Effector memory CD8-positive, alpha-beta T cell (primary cell): ENCODE measurements at regions not wholly inside any gene's neighbourhood (a gene's known extent, or its start where the extent isn't known, plus 50 kb on each side); places are given as distances from the start of the nearest gene placed in this dataset.

ENCODE experiments used
- ATAC-seq: fragments of 150-1000 bp; cut with Tn5 transposase; replicated peaks from 2 replicates; pipeline ENCODE4 v1.10.0; 2021; ENCODE audit warnings: mild to moderate bottlenecking, moderate library complexity
- DNase-seq, 3 experiments: peaks; one replicate each; pipeline ENCODE4 v3.0.0; 2021
- H3K27ac Mint-ChIP-seq, 2 donors: one replicate each; pipeline ENCODE4 v1.8.0; 2022; ENCODE audit warnings: mild to moderate bottlenecking in 2 of 2, mixed read lengths in 2 of 2, moderate library complexity in 2 of 2
- H3K27me3 Mint-ChIP-seq, 2 donors: one replicate each; pipeline ENCODE4 v1.8.0; 2022; ENCODE audit warnings: mixed read lengths in 2 of 2
- H3K36me3 Mint-ChIP-seq: one replicate; pipeline ENCODE4 v1.8.0; 2022; ENCODE audit warnings: mild to moderate bottlenecking, moderate library complexity, mixed read lengths; ENCODE audit not compliant: insufficient read depth
- H3K4me1 Mint-ChIP-seq, 2 donors: one replicate each; pipeline ENCODE4 v1.8.0; 2022; ENCODE audit warnings: low read depth in 2 of 2, mixed read lengths in 2 of 2
- H3K4me3 Mint-ChIP-seq, 2 donors: one replicate each; pipeline ENCODE4 v1.8.0; 2022; ENCODE audit warnings: mild to moderate bottlenecking in 2 of 2, mixed read lengths in 2 of 2, moderate library complexity in 2 of 2
- H3K9me3 Mint-ChIP-seq, 2 donors: one replicate each; pipeline ENCODE4 v1.8.0; 2022; ENCODE audit warnings: mixed read lengths in 2 of 2

DNA sequence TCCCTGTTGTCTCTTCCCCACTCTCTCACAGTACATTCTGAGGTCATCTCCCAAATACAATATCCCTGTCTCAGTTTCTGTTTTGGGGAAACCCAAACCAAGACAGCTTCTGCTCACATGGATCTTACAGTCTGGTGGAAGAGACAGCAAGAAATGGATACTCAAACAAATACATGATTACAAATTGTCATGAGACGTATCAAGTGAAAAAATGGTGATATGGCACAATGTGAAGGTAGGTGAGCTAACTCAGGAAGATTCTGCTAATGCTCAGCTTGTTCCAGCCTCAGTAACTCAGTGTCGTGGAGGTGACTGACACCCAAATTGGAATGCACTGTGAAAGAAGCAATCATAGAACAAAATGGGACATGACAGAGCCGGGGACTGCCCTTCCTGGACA, 68.3 kb downstream of the CHST1 start:
- Mint-ChIP-seq H3K9me3 (no peaks in the 10 kb centered on the region), H3K36me3 (no peaks in the 10 kb centered on the region), H3K27ac (no peak overlapping the region), H3K4me3 (no peak overlapping the region), H3K27me3 (peaks cover 31 to 70% of the 10 kb centered on the region in 2 donors), H3K4me1 (no peaks in the 10 kb centered on the region)
- DNase-seq (no peak), ATAC-seq (no peak)

- Mint-ChIP-seq H3K4me1 (no peaks in the 10 kb centered on the region), H3K9me3 (no peaks in the 10 kb centered on the region), H3K27ac (no peak overlapping the region), H3K27me3 (peaks cover 27 to 75% of the 10 kb centered on the region in 2 donors), H3K4me3 (no peak overlapping the region), H3K36me3 (no peaks in the 10 kb centered on the region)
- ATAC-seq (no peak), DNase-seq (no peak)
Measured at GRCh38 chr11:45596571-45596970, 68.9 kb downstream of the CHST1 start.

- Mint-ChIP-seq H3K27ac (no peak overlapping the region), H3K36me3 (no peaks in the 10 kb centered on the region), H3K27me3 (peaks cover 29 to 83% of the 10 kb centered on the region in 2 donors), H3K9me3 (no peaks in the 10 kb centered on the region), H3K4me3 (no peak overlapping the region), H3K4me1 (no peaks in the 10 kb centered on the region)
- DNase-seq (no peak), ATAC-seq (no peak)
Measured at GRCh38 chr11:45593992-45594391, 71.4 kb downstream of the CHST1 start.

- peaks cover 36 to 79% of the 10 kb centered on the region in 2 donors for H3K27me3 Mint-ChIP-seq
- H3K36me3 Mint-ChIP-seq, result no peaks in the 10 kb centered on the region
- no peaks in the 10 kb centered on the region for H3K9me3 Mint-ChIP-seq
- DNase-seq, result no peak
- no peak overlapping the region for H3K27ac Mint-ChIP-seq
- no peak overlapping the region for H3K4me3 Mint-ChIP-seq
- H3K4me1 Mint-ChIP-seq, result no peaks in the 10 kb centered on the region
- ATAC-seq, result no peak
Measured at GRCh38 chr11:45592636-45593035, 72.8 kb downstream of the CHST1 start.

DNA sequence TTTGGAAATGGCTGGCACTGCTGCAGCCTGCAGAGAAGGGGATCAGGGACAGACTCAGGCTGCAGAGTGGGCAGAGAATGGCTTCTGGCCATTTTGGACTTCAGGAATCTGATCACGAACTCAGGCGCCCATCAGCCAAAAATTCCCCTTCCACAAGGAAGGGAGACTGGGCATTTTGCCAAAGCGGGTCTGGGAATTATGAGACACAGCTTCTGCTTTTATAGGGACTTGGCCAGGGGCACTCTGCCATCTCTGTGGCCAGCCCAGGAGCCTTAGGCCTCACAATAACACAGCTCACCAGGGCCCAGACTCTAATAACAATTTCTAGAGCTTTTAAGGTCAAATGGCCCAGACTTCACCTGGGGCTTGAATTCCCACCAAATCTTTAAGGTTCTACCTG, 74.7 kb downstream of the CHST1 start:
- no peaks in the 10 kb centered on the region for H3K36me3 Mint-ChIP-seq
- no peak for DNase-seq
- peaks cover 31 to 83% of the 10 kb centered on the region in 2 donors for H3K27me3 Mint-ChIP-seq
- no peak overlapping the region for H3K27ac Mint-ChIP-seq
- no peaks in the 10 kb centered on the region for H3K4me1 Mint-ChIP-seq
- H3K9me3 Mint-ChIP-seq, result no peaks in the 10 kb centered on the region
- H3K4me3 Mint-ChIP-seq, result no peak overlapping the region
- ATAC-seq, result no peak

GRCh38 chr11:45585205-45585604, 80.2 kb downstream of the CHST1 start:
- ATAC-seq (no peak), DNase-seq (no peak)
- H3K27me3 Mint-ChIP-seq, result peaks cover 64 to 88% of the 10 kb centered on the region in 2 donors
- H3K27ac Mint-ChIP-seq, result no peak overlapping the region
- H3K4me1 Mint-ChIP-seq, result no peaks in the 10 kb centered on the region
- H3K9me3 Mint-ChIP-seq, result no peaks in the 10 kb centered on the region
- H3K4me3 Mint-ChIP-seq, result no peak overlapping the region
- H3K36me3 Mint-ChIP-seq, result no peaks in the 10 kb centered on the region

DNA sequence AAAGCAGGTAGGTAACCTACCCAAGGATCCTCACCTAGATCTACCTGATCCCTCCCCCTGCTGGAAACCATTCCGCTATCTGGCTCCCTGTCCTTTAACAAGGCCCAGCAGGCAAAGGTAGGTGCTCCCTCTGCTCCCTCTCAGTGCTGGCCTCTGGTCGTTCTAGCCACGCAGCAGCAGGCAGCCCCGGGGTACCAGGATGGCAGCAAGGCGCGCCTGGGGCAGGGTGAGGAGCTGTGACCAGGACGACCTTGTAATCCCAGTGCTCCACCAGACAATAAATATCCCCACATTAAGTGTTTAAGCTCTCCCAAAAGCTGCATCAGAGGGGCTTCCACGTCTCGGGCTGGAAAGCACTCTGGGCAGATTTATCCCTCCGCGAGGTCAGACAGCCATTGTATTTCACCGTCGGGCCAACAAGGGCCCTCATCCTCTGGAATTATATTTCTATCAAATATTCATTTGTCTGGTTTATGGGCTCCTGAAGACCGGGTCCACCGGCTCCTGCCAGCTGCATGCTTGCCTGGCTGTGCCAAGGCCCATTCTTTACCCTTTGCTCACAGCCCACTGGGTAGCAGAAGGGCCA, 81.3 kb downstream of the CHST1 start:
- no peaks in the 10 kb centered on the region for H3K36me3 Mint-ChIP-seq
- H3K27ac Mint-ChIP-seq, result no peak overlapping the region
- H3K4me3 Mint-ChIP-seq, result no peak overlapping the region
- ATAC-seq, result no peak
- no peaks in the 10 kb centered on the region for H3K4me1 Mint-ChIP-seq
- peaks cover 68 to 95% of the 10 kb centered on the region in 2 donors for H3K27me3 Mint-ChIP-seq
- DNase-seq, result no peak
- no peaks in the 10 kb centered on the region for H3K9me3 Mint-ChIP-seq

- peaks cover 71 to 88% of the 10 kb centered on the region in 2 donors for H3K27me3 Mint-ChIP-seq
- H3K4me3 Mint-ChIP-seq, result no peak overlapping the region
- no peak for DNase-seq
- H3K36me3 Mint-ChIP-seq, result no peaks in the 10 kb centered on the region
- no peak overlapping the region for H3K27ac Mint-ChIP-seq
- no peaks in the 10 kb centered on the region for H3K9me3 Mint-ChIP-seq
- no peak for ATAC-seq
- H3K4me1 Mint-ChIP-seq, result no peaks in the 10 kb centered on the region
Measured at GRCh38 chr11:45580399-45580798, 85.0 kb downstream of the CHST1 start.

DNA sequence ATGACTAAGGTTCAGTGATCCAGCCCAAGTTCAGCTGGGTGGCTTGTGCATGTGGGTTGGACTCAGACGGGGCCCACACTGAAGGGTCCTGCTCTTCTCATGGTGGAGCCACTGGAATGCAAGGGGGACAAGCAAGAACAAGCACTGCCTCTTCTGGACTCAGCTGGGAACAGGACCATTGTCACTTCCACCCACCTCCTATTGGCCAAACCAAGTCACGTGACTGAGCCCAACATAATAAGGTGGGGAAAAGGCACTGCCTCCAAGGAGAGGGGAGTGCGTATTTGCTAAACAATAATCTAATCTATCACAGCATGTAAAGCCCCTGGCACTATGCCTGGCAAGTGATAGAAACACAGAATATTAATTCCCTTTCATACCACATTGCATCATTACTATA, 87.1 kb downstream of the CHST1 start:
- H3K4me3 Mint-ChIP-seq, result no peak overlapping the region
- no peaks in the 10 kb centered on the region for H3K9me3 Mint-ChIP-seq
- no peak overlapping the region for H3K27ac Mint-ChIP-seq
- no peaks in the 10 kb centered on the region for H3K36me3 Mint-ChIP-seq
- DNase-seq (no peak), ATAC-seq (no peak)
- peaks cover 62 to 87% of the 10 kb centered on the region in 2 donors for H3K27me3 Mint-ChIP-seq
- H3K4me1 Mint-ChIP-seq, result no peaks in the 10 kb centered on the region

DNA sequence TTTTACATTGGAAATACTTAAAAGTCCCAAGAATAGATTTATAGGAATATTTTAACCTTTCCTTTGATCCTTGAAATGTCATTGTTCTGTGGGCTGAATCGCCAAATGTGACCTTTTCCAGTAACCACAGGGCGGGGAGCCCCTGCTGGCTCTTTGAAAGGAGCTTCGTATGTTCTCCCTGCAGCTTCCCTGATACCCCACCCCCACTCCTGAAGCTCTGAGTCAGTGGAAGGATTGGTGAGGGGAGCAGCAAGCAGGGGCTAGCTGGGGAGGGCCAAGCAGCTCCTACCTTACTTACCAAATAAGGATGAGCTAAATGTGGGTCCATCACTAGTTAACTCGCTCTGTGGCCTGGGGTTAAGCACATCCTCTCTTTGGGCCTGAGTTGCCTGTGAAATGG, 87.7 kb downstream of the CHST1 start:
- DNase-seq, result no peak
- no peak overlapping the region for H3K4me3 Mint-ChIP-seq
- no peaks in the 10 kb centered on the region for H3K4me1 Mint-ChIP-seq
- H3K27me3 Mint-ChIP-seq, result peaks cover 64 to 87% of the 10 kb centered on the region in 2 donors
- H3K9me3 Mint-ChIP-seq, result no peaks in the 10 kb centered on the region
- H3K36me3 Mint-ChIP-seq, result no peaks in the 10 kb centered on the region
- no peak overlapping the region for H3K27ac Mint-ChIP-seq
- no peak for ATAC-seq

GRCh38 chr11:45576461-45577215, 88.8 kb downstream of the CHST1 start:
- H3K27me3 Mint-ChIP-seq, result peaks cover 61 to 85% of the 10 kb centered on the region in 2 donors
- H3K27ac Mint-ChIP-seq, result no peak overlapping the region
- ATAC-seq, result no peak
- no peak overlapping the region for H3K4me3 Mint-ChIP-seq
- no peaks in the 10 kb centered on the region for H3K36me3 Mint-ChIP-seq
- H3K9me3 Mint-ChIP-seq, result no peaks in the 10 kb centered on the region
- no peak for DNase-seq
- H3K4me1 Mint-ChIP-seq, result no peaks in the 10 kb centered on the region

DNA sequence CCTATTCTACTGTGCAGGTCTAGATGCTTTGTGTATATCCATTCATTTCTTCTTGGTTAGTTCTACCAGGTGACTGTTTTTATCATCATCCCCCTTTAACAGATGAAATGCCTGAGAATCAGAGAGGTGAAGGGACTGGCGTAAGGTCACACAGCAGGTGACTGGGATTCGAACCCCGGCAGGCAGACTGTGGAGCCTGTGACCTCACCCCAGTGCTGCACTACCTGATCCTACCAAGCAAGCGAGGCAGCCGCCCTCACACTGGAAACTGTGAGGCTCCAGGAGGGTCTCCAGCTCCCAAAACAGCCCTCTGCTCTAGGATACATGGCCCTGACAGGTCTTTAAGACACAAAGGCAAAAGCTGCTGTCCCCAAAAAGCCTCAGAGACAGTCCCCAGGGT, 91.7 kb downstream of the CHST1 start:
- no peak overlapping the region for H3K4me3 Mint-ChIP-seq
- no peak overlapping the region for H3K27ac Mint-ChIP-seq
- no peaks in the 10 kb centered on the region for H3K36me3 Mint-ChIP-seq
- H3K27me3 Mint-ChIP-seq, result peaks cover 37 to 65% of the 10 kb centered on the region in 2 donors
- DNase-seq (no peak), ATAC-seq (no peak)
- H3K9me3 Mint-ChIP-seq, result no peaks in the 10 kb centered on the region
- no peaks in the 10 kb centered on the region for H3K4me1 Mint-ChIP-seq

- no peaks in the 10 kb centered on the region for H3K36me3 Mint-ChIP-seq
- H3K27me3 Mint-ChIP-seq, result peaks cover 37 to 64% of the 10 kb centered on the region in 2 donors
- ATAC-seq, result no peak
- no peak overlapping the region for H3K27ac Mint-ChIP-seq
- no peak overlapping the region for H3K4me3 Mint-ChIP-seq
- no peaks in the 10 kb centered on the region for H3K4me1 Mint-ChIP-seq
- DNase-seq, result no peak
- H3K9me3 Mint-ChIP-seq, result no peaks in the 10 kb centered on the region
Measured at GRCh38 chr11:45572354-45573123, 92.9 kb downstream of the CHST1 start.

GRCh38 chr11:45569776-45570175, 95.6 kb downstream of the CHST1 start:
- Mint-ChIP-seq H3K4me1 (no peaks in the 10 kb centered on the region), H3K27ac (no peak overlapping the region), H3K36me3 (no peaks in the 10 kb centered on the region), H3K4me3 (no peak overlapping the region), H3K27me3 (peaks cover 19 to 37% of the 10 kb centered on the region in 2 donors), H3K9me3 (no peaks in the 10 kb centered on the region)
- DNase-seq, result no peak
- ATAC-seq, result no peak
